NCI-H1092 treated with DMSO at 0.1 percent for 48 hours (cell line): ENCODE measurements at regions not wholly inside any gene's neighbourhood (a gene's known extent, or its start where the extent isn't known, plus 50 kb on each side); places are given as distances from the start of the nearest gene placed in this dataset.
"Not testable (repeated sequence)": the region's sequence is repeated elsewhere in the genome, so short reads cannot be mapped to it uniquely, and the experiment has no call there.

ENCODE experiments used
- DNase-seq: peaks from one replicate; lab custom pipeline; 2025; lab: John Stamatoyannopoulos, UW

DNA sequence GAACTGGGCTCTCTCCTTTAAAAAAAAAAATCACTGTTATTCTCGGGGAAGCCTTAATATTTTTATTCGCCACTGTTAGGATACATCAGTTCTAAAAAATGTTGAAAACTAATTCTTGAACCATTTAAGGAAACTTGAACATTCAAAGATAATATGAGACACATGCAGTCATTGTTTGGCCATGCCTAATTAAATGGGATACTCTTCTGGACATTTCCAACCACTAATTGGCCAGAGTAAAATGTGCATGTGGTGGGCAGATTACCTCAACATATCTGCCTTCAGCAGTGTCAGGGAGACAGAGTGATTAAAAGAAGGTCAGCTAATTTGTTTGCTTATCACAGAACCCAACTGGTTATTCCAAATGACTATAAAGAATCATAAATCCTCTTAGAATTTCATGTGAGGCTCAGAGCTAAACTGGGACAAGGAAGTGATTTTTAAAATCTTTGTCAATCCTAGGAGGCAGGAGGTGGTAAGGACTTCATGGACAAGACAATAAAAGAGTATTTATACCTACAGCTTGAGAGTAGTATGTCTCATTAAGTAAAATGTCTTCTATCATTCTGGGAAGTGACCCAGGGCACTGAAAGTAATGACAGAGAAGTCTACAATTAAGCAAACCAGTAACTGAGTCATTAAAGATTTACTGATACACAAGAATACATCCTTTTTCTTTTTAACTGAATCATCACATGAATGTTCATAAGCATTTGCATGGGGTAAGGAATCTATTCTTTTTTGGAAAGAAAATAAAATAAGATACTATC is 242.9 kb upstream of the TRPM3 start:
- no peak for DNase-seq

DNA sequence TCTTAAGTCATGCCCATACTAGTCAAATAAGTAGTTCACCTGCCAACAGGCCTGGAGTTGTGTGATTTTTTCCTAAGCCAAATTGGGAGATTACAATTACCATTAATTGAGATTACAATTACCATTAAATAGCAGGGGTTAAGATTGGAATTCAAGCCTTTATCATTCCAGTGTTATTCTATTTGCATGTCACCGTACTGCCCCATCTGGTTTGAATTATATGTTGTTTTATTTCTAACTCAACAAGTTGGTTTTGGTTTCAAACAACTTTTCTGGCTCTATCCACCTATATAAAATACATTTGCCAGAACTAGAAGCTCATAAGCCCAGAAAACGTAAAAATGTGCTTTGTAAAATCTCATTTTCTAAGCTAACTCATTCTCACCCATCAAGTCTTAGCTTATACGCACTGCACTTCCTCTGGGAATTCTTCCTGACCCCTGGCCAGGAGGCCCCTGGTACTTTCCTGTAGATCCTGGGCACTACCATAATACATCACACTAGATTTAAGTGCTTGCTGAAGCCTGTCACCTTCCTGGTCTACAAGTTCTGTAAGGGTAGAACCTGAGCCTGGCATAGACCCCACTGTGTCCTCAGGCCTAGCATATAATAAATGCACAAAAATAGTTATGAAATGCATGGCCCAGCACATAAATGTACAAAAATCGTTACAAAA is 242.0 kb upstream of the TRPM3 start:
- DNase-seq = no peak

GRCh38 chr9:71361357-71361756 is 239.9 kb upstream of the TRPM3 start:
- DNase-seq = no peak

DNA sequence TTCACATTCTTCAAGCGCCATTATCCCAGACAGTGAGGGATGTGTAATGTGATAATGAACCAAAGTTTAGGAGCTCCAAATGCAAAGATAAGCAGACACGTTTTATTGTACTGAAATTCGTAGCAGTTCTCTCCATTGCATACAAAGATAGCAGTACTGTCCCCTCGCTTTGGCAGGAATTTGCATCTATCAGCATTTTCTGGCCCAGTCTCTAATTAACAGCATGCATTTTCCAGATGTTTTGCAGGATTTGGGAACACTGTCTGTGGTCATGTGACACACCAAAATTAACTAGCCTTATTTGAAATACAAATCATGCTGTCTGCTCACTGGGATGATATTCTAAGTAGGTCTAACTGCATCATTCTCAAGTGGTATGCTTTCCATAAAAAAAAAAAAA is 235.9 kb upstream of the TRPM3 start:
- no peak for DNase-seq

- DNase-seq = no peak
Observed at GRCh38 chr9:71355884-71356283, 234.5 kb upstream of the TRPM3 start.

DNA sequence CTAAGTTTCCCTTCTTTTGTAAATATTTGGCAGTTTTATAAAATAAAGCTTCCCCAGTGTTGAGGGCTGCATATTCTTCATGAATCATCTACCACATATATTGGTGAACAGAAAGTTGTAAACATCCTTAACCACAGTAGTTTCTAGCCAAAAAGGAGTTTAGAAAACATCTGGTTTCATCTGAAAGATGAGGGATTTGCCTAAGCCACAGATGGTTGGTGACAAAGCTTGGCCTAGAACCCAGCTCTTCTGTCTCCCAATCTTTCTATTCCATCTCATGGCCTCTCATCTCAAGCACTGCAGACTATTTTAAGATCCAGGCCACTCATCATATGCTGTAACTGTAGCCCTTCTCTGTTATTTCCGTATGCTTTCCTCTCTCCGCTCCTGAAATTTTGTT is 232.3 kb upstream of the TRPM3 start:
- no peak for DNase-seq

GRCh38 chr9:71352837-71353236 is 231.4 kb upstream of the TRPM3 start:
- no peak for DNase-seq

GRCh38 chr9:71349218-71349617 is 227.8 kb upstream of the TRPM3 start:
- DNase-seq = no peak

DNA sequence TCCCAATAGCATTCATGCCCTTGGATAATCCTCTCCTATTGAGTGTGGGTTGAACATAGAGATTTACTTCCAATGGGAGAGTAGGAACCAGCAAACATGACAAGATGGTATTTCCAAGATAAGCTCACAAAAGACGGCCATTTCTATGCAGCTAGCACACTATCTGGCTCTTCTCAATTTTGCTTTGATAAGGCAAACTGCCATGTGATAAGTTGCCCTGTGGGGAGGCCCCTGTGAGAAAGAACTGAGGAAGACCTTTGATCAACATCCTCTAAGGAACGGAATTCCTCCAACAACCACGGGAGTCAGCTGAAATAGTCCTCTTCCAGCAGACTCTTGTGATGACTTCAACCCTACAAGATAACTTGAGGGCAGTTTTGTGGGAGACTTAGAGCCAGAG is 211.9 kb upstream of the TRPM3 start:
- no peak for DNase-seq

DNA sequence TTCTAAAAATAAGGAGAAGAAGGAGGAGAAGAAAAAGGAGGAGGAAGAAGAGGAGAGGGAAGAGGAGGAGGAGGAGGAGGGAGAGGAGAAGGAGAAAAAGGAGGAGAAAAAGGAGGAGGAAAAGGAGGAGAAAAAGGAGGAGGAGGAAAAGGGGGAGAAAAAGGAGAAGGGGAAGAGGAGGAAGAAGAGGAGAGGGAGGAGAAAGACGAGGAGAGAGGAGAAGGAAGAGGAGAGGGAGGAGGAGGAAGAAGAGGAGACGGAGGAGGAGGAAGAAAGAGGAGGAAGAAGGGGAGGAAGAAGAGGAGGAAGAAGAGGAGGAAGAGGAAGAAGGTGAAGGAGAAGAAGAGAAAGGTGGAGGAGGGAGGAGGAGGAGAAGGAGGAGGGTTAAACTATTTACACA is 210.2 kb upstream of the TRPM3 start:
- no peak for DNase-seq

DNA sequence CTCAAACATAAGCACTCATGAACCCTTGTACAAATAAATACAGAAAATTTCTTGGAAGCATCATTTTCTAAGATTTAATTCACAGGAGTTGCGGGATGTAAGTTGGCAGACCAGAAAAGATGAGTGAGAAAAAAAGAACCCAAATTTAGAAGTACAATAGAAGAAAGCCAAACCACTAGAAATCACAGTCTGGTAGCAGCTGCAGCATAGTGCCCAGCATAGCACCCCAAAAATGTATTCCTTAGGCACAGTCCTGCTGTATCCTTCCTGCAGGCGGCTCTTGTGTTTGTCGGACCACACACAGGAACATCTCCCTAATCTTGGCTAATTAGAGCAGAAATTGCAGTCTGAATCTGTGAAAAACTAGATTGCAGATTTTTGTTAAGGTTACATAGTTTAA is 208.5 kb upstream of the TRPM3 start:
- DNase-seq = no peak

DNA sequence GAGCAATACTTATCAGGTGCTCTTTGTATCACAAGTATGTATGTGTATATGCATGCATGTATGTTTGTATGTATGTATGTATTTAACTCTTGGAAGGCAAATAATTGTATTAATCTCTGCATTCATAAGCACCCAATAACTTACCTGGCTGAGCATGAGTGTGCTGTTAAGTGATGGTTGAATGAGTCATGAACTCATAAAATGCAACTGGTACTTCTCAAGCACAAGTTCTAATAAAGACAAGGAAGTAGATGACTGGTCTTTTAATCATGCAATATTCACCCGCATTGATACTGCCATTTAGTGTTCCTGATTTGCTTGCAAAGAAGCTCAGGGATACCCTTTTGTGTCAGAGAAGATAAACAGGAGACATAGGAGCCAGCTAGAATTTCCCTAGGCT is 204.9 kb upstream of the TRPM3 start:
- DNase-seq = no peak

DNA sequence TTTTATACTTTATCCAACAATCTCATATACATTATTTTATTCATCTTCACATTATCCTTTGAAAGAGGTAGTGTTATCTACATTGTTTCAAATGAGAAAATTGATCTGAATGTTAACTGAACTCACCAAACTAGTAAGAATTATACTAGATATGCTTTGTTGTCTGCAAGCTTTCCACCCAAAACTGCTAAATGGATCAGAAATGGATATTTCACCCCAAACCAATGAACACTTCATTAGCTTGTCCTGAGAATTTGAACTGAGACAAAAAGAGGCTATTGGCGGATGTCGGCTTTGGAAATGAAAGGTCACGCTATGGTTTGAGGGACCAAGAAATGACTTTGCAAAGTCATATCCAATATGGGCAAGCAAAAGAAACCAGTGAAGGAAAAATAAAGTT is 201.9 kb upstream of the TRPM3 start:
- no peak for DNase-seq

DNA sequence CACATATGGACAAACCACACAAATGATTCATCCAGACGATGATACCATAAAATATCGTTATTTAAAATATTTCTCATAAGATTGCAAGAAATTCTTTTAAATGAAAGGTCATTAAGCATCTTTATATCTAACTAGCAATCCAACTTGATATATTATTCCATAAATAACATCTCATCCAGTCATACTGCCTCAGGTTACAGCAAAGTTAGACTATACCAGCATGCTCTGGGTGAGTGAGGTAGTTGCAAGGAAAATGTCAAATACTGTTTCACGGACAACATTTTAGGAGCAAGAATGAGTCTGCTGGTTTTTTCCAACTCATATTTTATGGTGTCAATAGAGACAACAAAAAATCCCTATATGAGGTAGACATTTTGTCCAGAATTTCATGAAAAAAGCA is 200.9 kb upstream of the TRPM3 start:
- DNase-seq = no peak

GRCh38 chr9:71308454-71308853 is 187.0 kb upstream of the TRPM3 start:
- no peak for DNase-seq

DNA sequence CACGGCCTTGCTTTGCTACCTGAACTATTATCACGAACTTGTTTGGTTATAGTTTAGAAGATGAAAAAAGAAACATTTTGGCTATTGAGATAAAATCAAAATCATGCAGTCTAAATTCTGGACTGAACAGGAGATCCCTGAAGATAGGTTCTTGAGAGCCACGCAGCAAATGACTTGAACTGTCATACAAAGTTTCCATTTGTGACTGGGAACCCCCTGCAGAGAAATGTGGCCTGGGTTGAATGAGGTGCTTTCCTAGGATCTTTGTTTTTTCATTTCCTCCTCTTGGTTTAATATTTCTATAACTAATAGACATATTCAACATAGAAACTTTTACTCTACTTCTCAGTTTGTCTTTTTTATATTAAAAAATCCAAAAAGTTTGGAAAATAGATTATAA is 184.7 kb upstream of the TRPM3 start:
- no peak for DNase-seq

- no peak for DNase-seq
Observed at GRCh38 chr9:71303351-71303750, 181.9 kb upstream of the TRPM3 start.

GRCh38 chr9:71302776-71303175 is 181.4 kb upstream of the TRPM3 start:
- DNase-seq = no peak

DNA sequence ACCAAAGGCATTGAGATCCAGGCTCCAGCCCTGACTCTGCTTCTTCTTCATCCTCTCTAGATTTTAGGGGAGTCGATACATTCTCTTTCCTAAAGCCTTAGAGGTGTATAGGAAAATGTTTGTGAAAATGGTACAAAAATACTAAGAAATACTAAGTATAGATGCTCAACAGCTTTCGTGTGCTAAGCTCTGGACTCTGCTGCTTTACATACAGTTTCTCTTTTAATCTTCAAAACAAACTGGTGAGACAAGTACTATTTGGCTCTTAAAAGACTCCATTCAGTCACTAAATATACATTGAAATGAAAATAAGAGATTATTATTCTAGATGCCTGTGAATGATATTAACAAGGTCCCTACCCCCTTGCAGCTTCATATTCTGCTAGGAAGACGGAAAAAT is 174.5 kb upstream of the TRPM3 start:
- DNase-seq = no peak

- no peak for DNase-seq
Observed at GRCh38 chr9:71286146-71286545, 164.7 kb upstream of the TRPM3 start.

DNA sequence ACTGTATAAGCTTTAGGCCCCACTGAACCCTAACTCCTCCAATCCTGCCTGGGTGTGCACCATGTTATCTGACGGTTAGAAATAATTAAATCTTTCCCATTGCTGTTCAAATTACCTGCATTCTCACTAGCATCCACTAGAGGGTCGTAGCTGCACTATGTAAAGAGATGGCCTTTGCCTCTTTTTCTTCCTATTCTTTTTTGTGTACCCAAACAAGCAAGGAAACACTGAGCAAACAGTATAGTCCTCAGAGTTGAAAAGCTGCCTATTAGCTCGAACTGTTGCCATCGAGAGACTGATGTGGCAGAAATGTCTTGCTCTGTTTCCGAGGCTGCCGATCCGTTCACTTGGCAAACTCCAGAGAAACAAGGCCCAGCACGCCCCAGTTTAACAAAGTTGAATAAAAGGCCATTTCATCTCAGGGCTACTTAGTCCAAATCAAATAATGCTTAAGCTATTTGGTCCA is 163.8 kb upstream of the TRPM3 start:
- DNase-seq = peak; percentile 44

DNA sequence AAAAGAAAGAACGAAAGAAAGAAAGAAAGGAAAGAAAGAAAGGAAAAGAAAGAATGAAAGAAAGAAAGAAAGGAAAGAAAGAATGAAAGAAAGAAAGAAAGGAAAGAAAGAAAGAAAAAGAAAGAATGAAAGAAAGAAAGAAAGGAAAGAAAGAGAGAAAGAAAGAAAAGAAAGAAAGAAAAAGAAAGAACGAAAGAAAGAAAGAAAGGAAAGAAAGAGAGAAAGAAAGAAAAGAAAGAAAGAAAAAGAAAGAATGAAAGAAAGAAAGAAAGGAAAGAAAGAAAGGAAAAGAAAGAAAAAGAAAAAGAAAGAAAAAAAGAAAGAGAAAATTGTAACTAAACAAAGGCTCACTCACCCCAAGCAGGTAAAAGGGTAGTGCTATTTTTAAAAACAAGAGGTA is 160.7 kb upstream of the TRPM3 start:
- not testable (repeated sequence) for DNase-seq

DNA sequence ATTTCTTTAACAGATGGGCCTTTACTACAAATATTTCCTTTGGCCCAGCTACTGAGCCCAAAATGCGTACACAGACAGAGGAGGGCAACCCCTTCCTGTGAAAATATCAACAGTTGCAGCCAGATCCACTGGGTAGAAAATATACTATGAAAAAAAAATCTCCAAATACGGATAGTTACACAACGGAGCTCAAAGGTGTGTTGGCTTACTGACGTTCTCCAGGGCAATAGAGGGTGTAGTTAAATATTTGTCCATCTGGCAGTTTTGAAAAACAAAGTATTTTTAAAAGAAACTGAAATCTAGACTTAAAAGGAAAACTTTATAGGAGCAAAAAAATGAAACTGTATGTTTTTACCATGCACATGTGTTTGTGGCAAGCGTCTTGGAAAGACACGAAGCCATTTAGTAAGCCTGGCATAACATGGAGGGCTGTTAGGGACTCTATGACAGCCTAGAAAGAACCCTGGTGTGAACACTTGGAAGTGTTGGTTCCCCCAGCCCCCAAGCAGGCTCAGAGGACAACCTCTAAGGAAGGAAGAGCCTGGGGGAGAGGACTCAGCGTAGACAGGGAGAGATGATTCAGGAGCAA is 157.8 kb upstream of the TRPM3 start:
- DNase-seq = no peak
